ENCODE measurements at regions not wholly inside any gene's neighbourhood (a gene's known extent, or its start where the extent isn't known, plus 50 kb on each side); places are given as distances from the start of the nearest gene placed in this dataset.

DNA sequence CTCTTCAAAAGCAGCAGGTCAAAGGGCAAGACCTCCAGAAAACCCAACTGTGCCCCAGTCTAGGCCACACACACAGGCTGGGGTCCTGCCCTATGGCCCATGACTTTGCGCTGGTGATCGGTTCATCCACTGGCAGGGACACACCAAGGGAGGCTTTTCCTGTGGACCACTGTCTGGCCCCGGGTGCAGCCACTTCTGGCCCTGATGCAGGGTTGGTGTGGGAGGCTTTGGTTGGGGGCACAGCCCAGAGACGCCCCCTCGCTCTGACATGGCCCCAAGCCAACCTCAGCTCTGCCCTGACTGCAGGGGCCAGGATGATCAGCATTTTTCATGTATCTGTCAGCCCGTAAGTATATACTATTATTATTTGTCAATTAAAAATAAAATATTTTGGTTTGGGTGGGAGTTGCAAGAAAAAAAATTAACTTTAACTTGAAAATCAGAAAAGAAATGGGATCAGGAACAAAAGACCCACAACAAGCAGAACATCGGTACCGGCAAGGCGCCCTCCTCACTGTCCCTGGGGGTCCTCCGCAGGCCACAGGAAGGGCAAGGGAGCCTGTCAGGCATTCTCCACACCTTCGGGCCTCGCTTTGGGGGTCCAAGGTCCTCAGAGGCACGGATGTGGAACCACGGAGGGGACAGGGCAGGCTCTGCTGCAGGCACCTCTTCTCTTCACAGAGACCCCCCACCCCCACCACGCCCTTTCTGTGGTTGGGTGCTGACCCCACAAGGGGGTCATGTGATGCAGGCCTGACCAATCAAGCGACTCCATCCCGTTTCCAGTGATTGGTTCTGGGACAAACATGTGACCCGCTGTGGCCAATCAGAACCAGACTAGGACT is 181.5 kb upstream of the SFSWAP start:
- DNase-seq (ENCODE audit: insufficient read length, low spot score), result no peak

GRCh38 chr12:131530041-131530332 is 180.9 kb upstream of the SFSWAP start:
- TF ChIP-seq POLR2A (IDR thresholded peaks at IDR 0.05; ENCODE audit: low read depth, low read length) (no peak), TAF1 (IDR thresholded peaks at IDR 0.05; ENCODE audit: low read depth, low read length) (no peak), POLR2AphosphoS5 (IDR thresholded peaks at IDR 0.05; ENCODE audit: low read depth, low read length) (no peak), SPI1 (IDR thresholded peaks at IDR 0.05; ENCODE audit: low read depth, low read length) (no peak), PAX5 (IDR thresholded peaks at IDR 0.05; ENCODE audit: insufficient read depth, low read length, severe bottlenecking) (no peak)
- no peak for FAIRE-seq
- DNase-seq (ENCODE audit: insufficient read length, low spot score), result no peak

More for the DNA sequence above, 181.5 kb upstream of the SFSWAP start:
- TF ChIP-seq POU2F2 (IDR thresholded peaks at IDR 0.05; ENCODE audit: low read depth, low read length) (no peak), POLR2A (IDR thresholded peaks at IDR 0.05; ENCODE audit: low read depth, low read length) (no peak), TAF1 (IDR thresholded peaks at IDR 0.05; ENCODE audit: low read depth, low read length) (no peak), POLR2AphosphoS5 (IDR thresholded peaks at IDR 0.05; ENCODE audit: low read depth, low read length) (no peak), SPI1 (IDR thresholded peaks at IDR 0.05; ENCODE audit: low read depth, low read length) (no peak), PAX5 (IDR thresholded peaks at IDR 0.05; ENCODE audit: insufficient read depth, low read length, severe bottlenecking) (no peak)
- no peak for FAIRE-seq

- no peak for DNase-seq (ENCODE audit: insufficient read length, low spot score)
- FAIRE-seq, result no peak
- TF ChIP-seq PAX5 (IDR thresholded peaks at IDR 0.05; ENCODE audit: insufficient read depth, low read length, severe bottlenecking), result no peak
- no peak for TF ChIP-seq POU2F2 (IDR thresholded peaks at IDR 0.05; ENCODE audit: low read depth, low read length)
- TF ChIP-seq POLR2A (IDR thresholded peaks at IDR 0.05; ENCODE audit: low read depth, low read length), result no peak
- TF ChIP-seq POLR2AphosphoS5 (IDR thresholded peaks at IDR 0.05; ENCODE audit: low read depth, low read length), result no peak
- no peak for TF ChIP-seq TAF1 (IDR thresholded peaks at IDR 0.05; ENCODE audit: low read depth, low read length)
- no peak for TF ChIP-seq SPI1 (IDR thresholded peaks at IDR 0.05; ENCODE audit: low read depth, low read length)
These were observed 180.5 kb upstream of the SFSWAP start for GRCh38 chr12:131530422-131530821.

GRCh38 chr12:131533139-131533538 is 177.8 kb upstream of the SFSWAP start:
- FAIRE-seq (no peak), DNase-seq (ENCODE audit: insufficient read length, low spot score) (no peak)
- no peak for TF ChIP-seq TAF1 (IDR thresholded peaks at IDR 0.05; ENCODE audit: low read depth, low read length)
- no peak for TF ChIP-seq POU2F2 (IDR thresholded peaks at IDR 0.05; ENCODE audit: low read depth, low read length)
- no peak for TF ChIP-seq POLR2A (IDR thresholded peaks at IDR 0.05; ENCODE audit: low read depth, low read length)
- TF ChIP-seq SPI1 (IDR thresholded peaks at IDR 0.05; ENCODE audit: low read depth, low read length), result no peak
- TF ChIP-seq PAX5 (IDR thresholded peaks at IDR 0.05; ENCODE audit: insufficient read depth, low read length, severe bottlenecking), result no peak
- TF ChIP-seq POLR2AphosphoS5 (IDR thresholded peaks at IDR 0.05; ENCODE audit: low read depth, low read length), result no peak

DNA sequence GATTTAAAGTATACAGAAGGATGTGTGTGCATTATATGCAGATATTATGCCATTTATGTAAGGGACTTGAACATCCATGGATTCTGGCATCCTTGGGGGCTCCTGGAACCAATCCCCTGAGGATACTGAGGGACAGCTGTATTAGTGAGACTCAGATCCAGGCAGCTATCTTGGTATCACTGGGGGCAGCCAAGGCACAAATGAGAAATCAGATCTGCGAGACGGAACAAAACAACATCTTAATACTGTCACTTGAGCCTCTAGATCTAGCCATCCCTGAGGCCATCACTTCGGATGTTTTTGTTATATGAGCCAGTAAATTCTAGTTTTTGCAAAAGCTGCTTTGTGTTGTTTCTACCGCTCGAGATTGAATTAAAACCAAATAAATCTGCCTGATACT is 175.1 kb upstream of the SFSWAP start:
- DNase-seq (ENCODE audit: insufficient read length, low spot score) (no peak), FAIRE-seq (no peak)
- TF ChIP-seq POLR2A (IDR thresholded peaks at IDR 0.05; ENCODE audit: low read depth, low read length), result no peak
- TF ChIP-seq TAF1 (IDR thresholded peaks at IDR 0.05; ENCODE audit: low read depth, low read length), result no peak
- no peak for TF ChIP-seq POU2F2 (IDR thresholded peaks at IDR 0.05; ENCODE audit: low read depth, low read length)
- TF ChIP-seq SPI1 (IDR thresholded peaks at IDR 0.05; ENCODE audit: low read depth, low read length), result no peak
- TF ChIP-seq PAX5 (IDR thresholded peaks at IDR 0.05; ENCODE audit: insufficient read depth, low read length, severe bottlenecking), result no peak
- no peak for TF ChIP-seq POLR2AphosphoS5 (IDR thresholded peaks at IDR 0.05; ENCODE audit: low read depth, low read length)

DNA sequence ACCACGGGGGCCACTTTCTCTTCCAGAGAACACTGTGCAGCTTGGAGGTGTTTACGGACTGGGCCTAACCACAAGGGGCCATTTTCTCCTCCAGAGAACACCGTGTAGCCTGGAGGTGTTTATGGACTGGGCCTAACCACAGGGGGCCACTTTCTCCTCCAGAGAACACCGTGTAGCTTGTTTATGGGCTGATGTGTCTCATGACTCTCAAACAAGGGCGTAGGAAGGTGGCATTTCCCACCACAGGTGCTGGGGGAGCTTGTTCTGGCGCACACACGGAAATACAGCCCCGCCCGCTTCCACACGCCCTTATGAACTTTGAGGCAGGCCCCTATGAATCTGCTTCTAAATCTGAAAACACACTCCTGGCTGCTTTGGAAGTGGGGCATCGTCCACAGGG is 174.6 kb upstream of the SFSWAP start:
- TF ChIP-seq POLR2A (IDR thresholded peaks at IDR 0.05; ENCODE audit: low read depth, low read length) (no peak), PAX5 (IDR thresholded peaks at IDR 0.05; ENCODE audit: insufficient read depth, low read length, severe bottlenecking) (no peak), SPI1 (IDR thresholded peaks at IDR 0.05; ENCODE audit: low read depth, low read length) (no peak), POLR2AphosphoS5 (IDR thresholded peaks at IDR 0.05; ENCODE audit: low read depth, low read length) (no peak), TAF1 (IDR thresholded peaks at IDR 0.05; ENCODE audit: low read depth, low read length) (no peak), POU2F2 (IDR thresholded peaks at IDR 0.05; ENCODE audit: low read depth, low read length) (no peak)
- FAIRE-seq (no peak), DNase-seq (ENCODE audit: insufficient read length, low spot score) (no peak)

GRCh38 chr12:131536766-131537165 is 174.1 kb upstream of the SFSWAP start:
- DNase-seq (ENCODE audit: insufficient read length, low spot score) (no peak), FAIRE-seq (no peak)
- TF ChIP-seq POU2F2 (IDR thresholded peaks at IDR 0.05; ENCODE audit: low read depth, low read length) (no peak), TAF1 (IDR thresholded peaks at IDR 0.05; ENCODE audit: low read depth, low read length) (no peak), PAX5 (IDR thresholded peaks at IDR 0.05; ENCODE audit: insufficient read depth, low read length, severe bottlenecking) (no peak), SPI1 (IDR thresholded peaks at IDR 0.05; ENCODE audit: low read depth, low read length) (no peak), POLR2AphosphoS5 (IDR thresholded peaks at IDR 0.05; ENCODE audit: low read depth, low read length) (no peak), POLR2A (IDR thresholded peaks at IDR 0.05; ENCODE audit: low read depth, low read length) (no peak)

GRCh38 chr12:131537267-131537958 is 173.5 kb upstream of the SFSWAP start:
- DNase-seq (ENCODE audit: insufficient read length, low spot score) (no peak), FAIRE-seq (no peak)
- no peak for TF ChIP-seq POU2F2 (IDR thresholded peaks at IDR 0.05; ENCODE audit: low read depth, low read length)
- no peak for TF ChIP-seq SPI1 (IDR thresholded peaks at IDR 0.05; ENCODE audit: low read depth, low read length)
- TF ChIP-seq POLR2A (IDR thresholded peaks at IDR 0.05; ENCODE audit: low read depth, low read length), result no peak
- no peak for TF ChIP-seq POLR2AphosphoS5 (IDR thresholded peaks at IDR 0.05; ENCODE audit: low read depth, low read length)
- no peak for TF ChIP-seq PAX5 (IDR thresholded peaks at IDR 0.05; ENCODE audit: insufficient read depth, low read length, severe bottlenecking)
- no peak for TF ChIP-seq TAF1 (IDR thresholded peaks at IDR 0.05; ENCODE audit: low read depth, low read length)

GRCh38 chr12:131539381-131539780 is 171.5 kb upstream of the SFSWAP start:
- no peak for DNase-seq (ENCODE audit: insufficient read length, low spot score)
- TF ChIP-seq POLR2A (IDR thresholded peaks at IDR 0.05; ENCODE audit: low read depth, low read length) (no peak), SPI1 (IDR thresholded peaks at IDR 0.05; ENCODE audit: low read depth, low read length) (no peak), PAX5 (IDR thresholded peaks at IDR 0.05; ENCODE audit: insufficient read depth, low read length, severe bottlenecking) (no peak), POU2F2 (IDR thresholded peaks at IDR 0.05; ENCODE audit: low read depth, low read length) (no peak), POLR2AphosphoS5 (IDR thresholded peaks at IDR 0.05; ENCODE audit: low read depth, low read length) (no peak), TAF1 (IDR thresholded peaks at IDR 0.05; ENCODE audit: low read depth, low read length) (no peak)
- FAIRE-seq, result no peak

Measured in GM12891 (cell line).